AG09319 (cell line): ENCODE measurements at regions not wholly inside any gene's neighbourhood (a gene's known extent, or its start where the extent isn't known, plus 50 kb on each side); places are given as distances from the start of the nearest gene placed in this dataset.

Experiments used
- DNase-seq: peaks from one replicate; pipeline ENCODE4 v3.0.0-alpha.2; 2010; ENCODE audit warnings: low read depth; ENCODE audit errors: extremely low read depth
- CTCF ChIP-seq: IDR thresholded peaks from 2 replicates; pipeline ENCODE4 v1.5.1; 2011; ENCODE audit warnings: low read depth, mild to moderate bottlenecking, inconsistent platforms, low read length, moderate library complexity

- no peak for DNase-seq
These were observed 111.0 kb upstream of the JAZF1 start for GRCh38 chr7:28291559-28291958.

DNA sequence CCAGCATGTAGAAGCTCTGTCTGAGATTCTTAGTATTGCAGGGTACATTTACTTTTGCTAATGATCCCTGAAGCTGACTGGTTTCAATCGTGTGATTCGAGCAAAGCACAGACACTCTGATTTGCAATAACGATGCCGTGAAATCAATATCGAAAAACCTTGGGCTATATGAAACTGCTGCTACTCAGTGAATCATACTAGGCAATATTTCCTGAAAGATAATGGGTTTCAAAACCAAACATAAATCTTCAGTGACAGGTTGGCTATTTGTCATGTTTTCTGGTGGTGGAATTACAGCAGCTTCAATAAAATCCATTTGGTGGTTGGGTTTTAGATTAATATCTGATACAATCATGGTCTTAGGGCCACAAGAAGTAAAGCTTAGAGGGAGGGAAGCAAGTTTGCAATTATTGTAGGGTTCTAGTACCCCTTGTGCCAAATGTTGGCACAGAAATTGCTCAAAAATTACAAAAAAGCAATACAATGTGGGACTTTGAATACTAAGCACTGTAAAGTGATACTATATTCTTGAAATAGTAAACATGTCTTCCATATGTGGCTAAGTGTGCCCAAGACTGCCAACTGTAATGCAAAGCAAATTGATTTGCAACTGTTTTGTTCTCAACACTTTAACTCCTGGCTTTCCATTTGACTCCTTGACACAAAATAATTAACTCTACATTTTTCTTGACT is 112.4 kb upstream of the JAZF1 start:
- no peak for TF ChIP-seq CTCF

More at GRCh38 chr7:28291559-28291958, 111.0 kb upstream of the JAZF1 start:
- no peak for TF ChIP-seq CTCF

DNA sequence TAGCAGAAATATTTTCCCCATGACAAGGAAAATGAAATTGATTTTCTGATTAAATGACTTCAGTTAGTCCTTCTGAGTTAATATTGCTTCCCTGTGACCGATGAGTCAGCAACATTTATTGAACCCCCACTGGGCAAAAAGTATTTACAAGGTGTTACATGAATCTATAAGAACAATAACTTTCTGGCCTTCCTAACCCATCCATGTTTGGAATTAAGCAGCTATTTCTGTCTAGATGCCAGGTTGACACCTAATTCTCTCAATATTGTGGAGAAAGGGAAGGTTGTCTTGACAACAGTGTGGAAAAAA is 112.9 kb upstream of the JAZF1 start:
- no peak for DNase-seq
- TF ChIP-seq CTCF: no peak

More for the DNA sequence above, 112.4 kb upstream of the JAZF1 start:
- no peak for DNase-seq

GRCh38 chr7:28296571-28297483 is 115.5 kb upstream of the CREB5 start:
- DNase-seq: no peak
- TF ChIP-seq CTCF: peak; percentile 65

DNA sequence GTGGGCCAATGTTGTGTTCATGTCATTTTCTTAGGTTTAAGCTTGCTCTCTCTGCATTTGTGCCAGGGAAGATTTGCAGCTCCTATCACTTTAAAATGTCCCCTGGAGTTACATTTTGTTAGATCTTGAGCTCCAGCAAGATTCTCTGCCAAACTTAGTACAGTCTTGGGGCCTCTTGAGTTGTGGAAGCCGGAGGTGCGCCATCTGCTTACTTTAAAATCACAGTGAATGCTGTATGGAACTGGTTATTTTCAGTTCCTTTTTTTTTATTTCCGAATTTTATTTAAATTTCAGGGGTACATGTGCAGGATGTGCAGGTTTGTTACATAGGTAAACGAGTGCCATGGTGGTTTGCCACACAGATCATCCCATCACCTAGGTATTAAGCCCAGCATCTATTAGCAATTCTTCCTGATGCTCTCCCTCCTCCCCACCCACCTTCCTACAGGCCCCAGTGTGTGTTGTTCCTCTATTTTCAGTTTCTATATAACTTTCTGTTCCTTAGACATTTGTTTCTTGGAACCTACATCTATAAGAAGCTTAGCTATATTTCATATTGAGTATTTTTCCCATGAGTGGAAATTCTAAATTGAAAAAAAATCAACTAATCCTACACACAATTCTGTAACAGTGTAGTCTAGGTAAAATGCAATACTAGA is 114.4 kb upstream of the CREB5 start:
- no peak for TF ChIP-seq CTCF

DNA sequence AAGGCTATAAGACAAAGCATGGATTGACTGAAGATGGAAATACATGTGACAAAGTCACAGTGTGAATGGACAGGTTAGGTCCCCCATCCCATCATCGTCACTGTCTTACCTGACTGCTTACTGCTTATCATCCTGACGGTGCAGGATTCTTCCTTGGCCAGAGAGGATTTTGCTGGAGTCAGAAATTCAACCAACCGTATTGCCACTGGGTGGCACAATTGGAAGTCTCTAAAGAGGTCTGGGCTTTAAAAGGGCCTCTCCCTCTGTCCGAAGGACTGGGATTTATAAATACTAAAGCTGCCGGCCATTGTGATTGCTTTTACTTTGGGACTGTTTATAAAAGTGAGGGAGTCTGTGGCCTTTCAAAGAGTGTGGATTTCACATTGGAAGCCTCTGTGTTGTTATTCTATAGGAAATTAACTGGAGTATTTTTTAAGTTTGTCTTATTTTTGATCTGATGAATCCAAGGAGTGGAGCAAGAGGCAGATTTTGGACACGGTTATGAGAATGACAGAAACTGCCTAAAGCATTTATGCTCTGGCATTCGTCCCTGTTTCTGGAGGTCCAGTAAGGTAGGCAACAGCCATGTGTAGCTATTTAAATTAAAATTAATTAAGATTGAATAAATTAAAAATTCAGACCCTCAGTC is 113.3 kb upstream of the CREB5 start:
- peak; percentile 62 for TF ChIP-seq CTCF
- peak; percentile 29 for DNase-seq

More for the DNA sequence above, 114.4 kb upstream of the CREB5 start:
- DNase-seq: no peak
